ENCODE measurements at regions not wholly inside any gene's neighbourhood (a gene's known extent, or its start where the extent isn't known, plus 50 kb on each side); places are given as distances from the start of the nearest gene placed in this dataset.

DNA sequence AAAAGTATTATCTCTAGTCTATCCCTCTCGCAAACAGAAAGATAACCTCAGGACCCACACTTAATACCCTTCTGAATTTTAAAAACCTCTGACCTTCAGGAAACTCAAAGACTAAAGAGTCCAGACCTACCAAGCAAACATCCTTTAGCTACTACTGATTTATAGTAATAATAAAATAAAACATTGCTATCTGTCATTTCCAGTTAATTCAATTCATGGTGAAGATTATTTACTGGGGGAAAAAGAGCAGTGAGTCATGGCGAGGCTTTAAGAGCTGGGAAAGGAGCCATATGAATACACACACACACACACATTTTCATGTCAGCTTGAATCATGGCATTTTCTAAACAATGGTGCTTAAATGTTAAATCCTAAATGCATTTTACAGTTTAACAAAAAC, 87.1 kb downstream of the FAM76B start:
- no peak overlapping the region for H3K4me3 ChIP-seq (ENCODE audit: low read depth, low read length)
- peak; percentile 85 for DNase-seq (ENCODE audit: low read depth)
- in situ Hi-C loops (cut with HindIII; ENCODE audit: low sequenced_read_pairs): no loop called here
- TF ChIP-seq, protein P1, sequence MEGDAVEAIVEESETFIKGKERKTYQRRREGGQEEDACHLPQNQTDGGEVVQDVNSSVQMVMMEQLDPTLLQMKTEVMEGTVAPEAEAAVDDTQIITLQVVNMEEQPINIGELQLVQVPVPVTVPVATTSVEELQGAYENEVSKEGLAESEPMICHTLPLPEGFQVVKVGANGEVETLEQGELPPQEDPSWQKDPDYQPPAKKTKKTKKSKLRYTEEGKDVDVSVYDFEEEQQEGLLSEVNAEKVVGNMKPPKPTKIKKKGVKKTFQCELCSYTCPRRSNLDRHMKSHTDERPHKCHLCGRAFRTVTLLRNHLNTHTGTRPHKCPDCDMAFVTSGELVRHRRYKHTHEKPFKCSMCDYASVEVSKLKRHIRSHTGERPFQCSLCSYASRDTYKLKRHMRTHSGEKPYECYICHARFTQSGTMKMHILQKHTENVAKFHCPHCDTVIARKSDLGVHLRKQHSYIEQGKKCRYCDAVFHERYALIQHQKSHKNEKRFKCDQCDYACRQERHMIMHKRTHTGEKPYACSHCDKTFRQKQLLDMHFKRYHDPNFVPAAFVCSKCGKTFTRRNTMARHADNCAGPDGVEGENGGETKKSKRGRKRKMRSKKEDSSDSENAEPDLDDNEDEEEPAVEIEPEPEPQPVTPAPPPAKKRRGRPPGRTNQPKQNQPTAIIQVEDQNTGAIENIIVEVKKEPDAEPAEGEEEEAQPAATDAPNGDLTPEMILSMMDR (IDR thresholded peaks at IDR 0.05; ENCODE audit: low read depth, low read length, missing control alignments): no peak

GRCh38 chr11:95700471-95700817, 89.1 kb downstream of the FAM76B start:
- no peak for DNase-seq (ENCODE audit: low read depth)
- no peak overlapping the region for H3K4me3 ChIP-seq (ENCODE audit: low read depth, low read length)
- TF ChIP-seq, protein P1 (IDR thresholded peaks at IDR 0.05; ENCODE audit: low read depth, low read length, missing control alignments): no peak
- in situ Hi-C loops (cut with HindIII; ENCODE audit: low sequenced_read_pairs): no loop called here

GRCh38 chr11:95699631-95700470, 89.7 kb downstream of the FAM76B start:
- in situ Hi-C loops (cut with HindIII; ENCODE audit: low sequenced_read_pairs): no loop called here
- no peak overlapping the region for H3K4me3 ChIP-seq (ENCODE audit: low read depth, low read length)
- TF ChIP-seq, protein P1 (IDR thresholded peaks at IDR 0.05; ENCODE audit: low read depth, low read length, missing control alignments): no peak
- DNase-seq (ENCODE audit: low read depth): no peak

- TF ChIP-seq, protein P1 (IDR thresholded peaks at IDR 0.05; ENCODE audit: low read depth, low read length, missing control alignments): no peak
- in situ Hi-C loops (cut with HindIII; ENCODE audit: low sequenced_read_pairs): no loop called here
- no peak for DNase-seq (ENCODE audit: low read depth)
- no peak overlapping the region for H3K4me3 ChIP-seq (ENCODE audit: low read depth, low read length)
Observed at GRCh38 chr11:95698676-95699557, 90.7 kb downstream of the FAM76B start.

DNA sequence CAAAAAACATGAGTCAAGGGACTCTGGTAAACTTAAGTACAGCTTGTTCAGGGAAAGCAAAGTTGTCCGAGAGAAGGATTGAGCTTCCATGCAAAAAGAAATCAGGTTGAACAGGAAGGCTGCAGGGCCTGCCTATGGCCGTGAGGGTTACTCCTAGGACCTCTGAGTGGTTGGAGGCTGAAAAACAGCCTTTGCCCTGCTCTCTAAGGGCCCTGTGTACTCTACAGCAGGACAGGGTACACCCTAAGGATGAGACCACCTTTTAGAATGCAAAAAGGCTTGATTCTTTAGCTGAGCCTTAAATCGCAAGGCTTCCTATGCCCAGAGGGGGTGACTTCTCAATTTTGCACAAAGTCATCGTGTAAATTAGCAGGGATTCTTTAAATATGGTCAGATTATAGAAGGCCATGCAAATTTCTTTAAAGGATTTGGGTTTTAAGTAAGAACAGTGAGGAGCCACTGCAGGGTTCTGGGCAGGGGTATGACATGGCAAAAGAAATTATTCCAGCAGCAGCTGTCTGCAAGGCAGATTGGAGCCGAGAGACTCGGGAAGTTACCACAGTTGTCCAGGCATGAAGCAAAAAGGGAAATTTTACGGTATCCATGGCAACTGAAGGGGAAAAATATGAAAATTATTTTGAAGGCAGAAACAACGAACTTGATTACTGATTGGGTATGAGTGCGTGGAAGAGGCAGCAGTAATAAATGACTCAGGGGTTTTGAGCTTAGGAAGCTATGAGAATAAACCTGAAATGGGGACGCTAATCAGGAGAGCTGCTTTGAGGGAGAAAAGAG, 91.8 kb downstream of the FAM76B start:
- in situ Hi-C loops (cut with HindIII; ENCODE audit: low sequenced_read_pairs): no loop called here
- TF ChIP-seq, protein P1 (IDR thresholded peaks at IDR 0.05; ENCODE audit: low read depth, low read length, missing control alignments): no peak
- DNase-seq (ENCODE audit: low read depth): no peak
- no peak overlapping the region for H3K4me3 ChIP-seq (ENCODE audit: low read depth, low read length)

DNA sequence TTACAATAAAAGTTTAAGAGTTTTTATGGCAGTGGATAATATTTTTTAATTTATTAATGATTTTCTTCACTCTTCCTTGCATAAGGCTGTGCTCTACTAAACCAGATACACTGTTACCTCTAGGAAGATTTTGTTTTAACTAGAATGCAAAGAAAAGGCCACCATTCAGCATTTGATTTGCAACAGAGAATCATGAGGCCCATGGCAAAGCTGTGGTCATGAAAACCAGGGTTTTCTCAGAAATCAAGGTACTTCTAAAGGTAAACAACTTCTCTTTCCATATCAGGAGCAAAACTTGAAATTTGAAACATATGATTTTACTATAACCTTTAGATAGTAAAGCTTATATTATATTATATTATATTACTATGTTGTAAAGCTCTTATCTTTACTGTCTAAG, 94.4 kb downstream of the FAM76B start:
- DNase-seq (ENCODE audit: low read depth): no peak
- in situ Hi-C loops (cut with HindIII; ENCODE audit: low sequenced_read_pairs): no loop called here
- no peak overlapping the region for H3K4me3 ChIP-seq (ENCODE audit: low read depth, low read length)
- TF ChIP-seq, protein P1 (IDR thresholded peaks at IDR 0.05; ENCODE audit: low read depth, low read length, missing control alignments): no peak
